C4-2B (cell line): ENCODE measurements at regions not wholly inside any gene's neighbourhood (a gene's known extent, or its start where the extent isn't known, plus 50 kb on each side); places are given as distances from the start of the nearest gene placed in this dataset.
A peak's percentile ranks its signal among the peaks of the same experiment; 100 is the strongest.

ENCODE experiments used
- H3K27ac ChIP-seq: fragments of 450-650 bp; 2 replicates; pipeline ENCODE4 v1.5.1; 2017
- ZFX ChIP-seq: fragments of 450-650 bp; IDR thresholded peaks from 2 replicates; pipeline ENCODE4 v1.6.1; 2017
- TF ChIP-seq, protein P1 (sequence below): fragments of 450-650 bp; conservative IDR thresholded peaks from 2 replicates; pipeline ENCODE4 v1.5.1; 2017; ENCODE audit warnings: mild to moderate bottlenecking

GRCh38 chr6:71433441-71433840 lies 144.8 kb downstream of the OGFRL1 start:
- no peak overlapping the region for H3K27ac ChIP-seq
- TF ChIP-seq ZFX, result no peak
- TF ChIP-seq, protein P1, sequence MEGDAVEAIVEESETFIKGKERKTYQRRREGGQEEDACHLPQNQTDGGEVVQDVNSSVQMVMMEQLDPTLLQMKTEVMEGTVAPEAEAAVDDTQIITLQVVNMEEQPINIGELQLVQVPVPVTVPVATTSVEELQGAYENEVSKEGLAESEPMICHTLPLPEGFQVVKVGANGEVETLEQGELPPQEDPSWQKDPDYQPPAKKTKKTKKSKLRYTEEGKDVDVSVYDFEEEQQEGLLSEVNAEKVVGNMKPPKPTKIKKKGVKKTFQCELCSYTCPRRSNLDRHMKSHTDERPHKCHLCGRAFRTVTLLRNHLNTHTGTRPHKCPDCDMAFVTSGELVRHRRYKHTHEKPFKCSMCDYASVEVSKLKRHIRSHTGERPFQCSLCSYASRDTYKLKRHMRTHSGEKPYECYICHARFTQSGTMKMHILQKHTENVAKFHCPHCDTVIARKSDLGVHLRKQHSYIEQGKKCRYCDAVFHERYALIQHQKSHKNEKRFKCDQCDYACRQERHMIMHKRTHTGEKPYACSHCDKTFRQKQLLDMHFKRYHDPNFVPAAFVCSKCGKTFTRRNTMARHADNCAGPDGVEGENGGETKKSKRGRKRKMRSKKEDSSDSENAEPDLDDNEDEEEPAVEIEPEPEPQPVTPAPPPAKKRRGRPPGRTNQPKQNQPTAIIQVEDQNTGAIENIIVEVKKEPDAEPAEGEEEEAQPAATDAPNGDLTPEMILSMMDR, result no peak

- H3K27ac ChIP-seq, result no peak overlapping the region
- TF ChIP-seq, protein P1, result peak; percentile 32
- no peak for TF ChIP-seq ZFX
Observed at GRCh38 chr6:71444222-71444621, 155.6 kb downstream of the OGFRL1 start.

DNA sequence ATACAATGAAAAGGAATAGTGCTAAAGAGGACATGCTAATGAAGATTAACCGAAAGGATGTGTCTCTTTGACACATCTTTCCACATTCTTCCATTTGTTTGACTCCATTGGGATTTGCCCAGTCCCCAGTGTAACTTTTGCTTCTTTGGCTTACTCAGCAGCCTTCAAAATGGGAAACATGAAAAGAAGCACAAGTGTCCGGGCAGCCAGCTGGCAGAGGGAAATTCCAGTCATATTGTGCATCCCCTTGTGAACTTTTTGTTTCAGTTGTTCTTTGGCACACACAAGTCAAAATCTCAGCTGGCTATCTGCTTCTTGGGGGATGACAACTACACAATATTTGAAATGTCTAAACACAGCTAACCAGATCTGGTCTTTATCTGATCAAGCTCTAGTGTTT lies 157.4 kb downstream of the OGFRL1 start:
- no peak overlapping the region for H3K27ac ChIP-seq
- no peak for TF ChIP-seq ZFX
- TF ChIP-seq, protein P1, result no peak

- TF ChIP-seq, protein P1, result no peak
- no peak for TF ChIP-seq ZFX
- H3K27ac ChIP-seq, result no peak overlapping the region
Observed at GRCh38 chr6:71446470-71446869, 157.9 kb downstream of the OGFRL1 start.

DNA sequence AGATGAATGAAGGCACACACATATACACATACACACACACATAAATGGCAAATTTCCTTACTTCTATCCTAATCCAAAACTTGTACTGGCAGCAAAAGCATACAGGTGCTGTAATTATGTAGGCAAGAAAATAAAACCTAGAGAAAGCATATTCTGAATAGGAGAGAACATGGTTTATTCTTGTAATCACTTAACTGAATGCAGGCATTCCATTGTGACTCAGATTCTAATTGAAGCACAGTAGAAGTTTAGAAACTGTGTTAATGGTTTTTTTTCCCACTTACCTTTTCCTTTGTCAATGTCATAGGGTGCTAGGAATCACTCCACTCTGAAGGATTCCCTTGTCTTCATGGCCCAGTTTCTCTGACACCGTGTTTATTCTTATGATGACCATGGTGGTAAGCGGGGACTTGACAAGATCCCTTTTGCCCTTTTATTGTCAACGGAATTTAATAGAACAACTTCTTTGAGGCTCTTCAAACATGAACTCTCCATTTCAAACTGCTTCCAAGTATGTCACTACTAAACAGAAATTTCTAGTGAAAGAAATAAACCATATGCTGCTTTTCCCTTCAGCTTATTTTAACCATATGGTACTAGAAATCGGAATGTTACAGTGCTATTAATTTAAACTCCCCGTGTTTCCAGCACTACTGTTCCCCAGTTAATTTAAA lies 164.2 kb downstream of the OGFRL1 start:
- no peak for TF ChIP-seq ZFX
- TF ChIP-seq, protein P1, result no peak
- H3K27ac ChIP-seq, result no peak overlapping the region

GRCh38 chr6:71453371-71453706 lies 164.7 kb downstream of the OGFRL1 start:
- H3K27ac ChIP-seq, result no peak overlapping the region
- TF ChIP-seq, protein P1, result no peak
- TF ChIP-seq ZFX, result no peak

GRCh38 chr6:71454056-71454455 lies 165.4 kb downstream of the OGFRL1 start:
- TF ChIP-seq ZFX, result no peak
- TF ChIP-seq, protein P1, result no peak
- no peak overlapping the region for H3K27ac ChIP-seq
